HepG2 (cell line): ENCODE measurements at regions not wholly inside any gene's neighbourhood (a gene's known extent, or its start where the extent isn't known, plus 50 kb on each side); places are given as distances from the start of the nearest gene placed in this dataset.

Source experiments
- ATAC-seq: fragments of 200-7000 bp; cut with Tn5 transposase; 3 replicates; pipeline ENCODE4 v1.9.1; 2020; ENCODE audit warnings: mild to moderate bottlenecking, moderate library complexity
- BruUV-seq: library from RNA; stranded (reverse); fragments of 400-500 nt; replicated peaks from 2 replicates; lab custom pipeline; 2021; lab: Mats Ljungman, UMichigan
- CTCF ChIA-PET: fragments of 300-600 bp; formaldehyde crosslinking; extraction: SDS; loops from one replicate; lab custom pipeline; 2021; ENCODE audit warnings: low total read pairs, inconsistent platforms, low intra/inter-chr PET ratio; lab: Yijun Ruan, JAX
- POLR2A ChIA-PET: fragments of 350-600 bp; sonication (Branson Sonifier 250); formaldehyde crosslinking; loops from one replicate; lab custom pipeline; 2020; ENCODE audit warnings: antibody characterized with exemption, inconsistent platforms; lab: Yijun Ruan, JAX
- DNase-seq: peaks from one replicate; pipeline ENCODE4 v3.0.0-alpha.2; 2015; ENCODE audit warnings: low spot score
- FAIRE-seq: peaks from 3 replicates; lab custom pipeline; 2011; peaks lifted over from hg19 to GRCh38; lab: Jason Lieb, UNC
- H2AFZ ChIP-seq: one replicate; pipeline ENCODE4 v1.6.1; 2011; ENCODE audit warnings: low read length, inconsistent platforms
- H3K27ac ChIP-seq: fragments of 300-600 bp; 3 replicates; pipeline ENCODE4 v1.8.0; 2011; ENCODE audit warnings: mixed run types, mild to moderate bottlenecking, mixed read lengths, low read length, inconsistent platforms; ENCODE audit not compliant: insufficient read depth; ENCODE audit errors: extremely low read length
- H3K27me3 ChIP-seq, 2 experiments: fragments of 200-600 bp in 1 of 2; 2 replicates in 1 of 2; 3 replicates in 1 of 2; pipeline versions ENCODE4 v1.6.0 to v1.8.0; 2011; ENCODE audit warnings: low read length in 2 of 2, mild to moderate bottlenecking in 2 of 2, moderate library complexity in 2 of 2, inconsistent platforms in 1 of 2; ENCODE audit not compliant: insufficient read depth in 2 of 2, control insufficient read depth in 1 of 2
- H3K36me3 ChIP-seq, 2 experiments: fragments of 200-600 bp in 1 of 2; replicated peaks in 1 of 2; 2 replicates in 1 of 2; 3 replicates in 1 of 2; pipeline versions ENCODE4 v1.5.1 to v1.8.0; 2011; ENCODE audit warnings: low read length in 2 of 2, inconsistent platforms in 1 of 2; ENCODE audit not compliant: insufficient read depth in 2 of 2, control insufficient read depth in 1 of 2
- H3K4me1 ChIP-seq: 2 replicates; pipeline ENCODE4 v1.5.1; 2012; ENCODE audit warnings: low read length, inconsistent platforms; ENCODE audit not compliant: insufficient read depth
- H3K4me2 ChIP-seq: 2 replicates; pipeline ENCODE4 v1.6.0; 2011; ENCODE audit warnings: low read depth, low read length, inconsistent platforms
- H3K4me3 ChIP-seq, 3 experiments: fragments of 200-600 bp in 1 of 3; sonication (generic), shearing (Covaris generic) in 1 of 3; replicated peaks in 1 of 3; 2 replicates each; pipeline ENCODE4 v1.5.1; 2011 to 2016; ENCODE audit warnings: low read length in 3 of 3, inconsistent platforms in 2 of 3, low read depth in 2 of 3, mild to moderate bottlenecking in 2 of 3, control low read depth in 1 of 3, mixed read lengths in 1 of 3; ENCODE audit not compliant: insufficient read depth in 1 of 3
- H3K79me2 ChIP-seq: one replicate; pipeline ENCODE4 v1.6.1; 2011; ENCODE audit warnings: low read length, inconsistent platforms; ENCODE audit not compliant: insufficient read depth
- H3K9ac ChIP-seq: 2 replicates; pipeline ENCODE4 v1.6.0; 2011; ENCODE audit warnings: mild to moderate bottlenecking, low read depth, low read length, inconsistent platforms; ENCODE audit not compliant: insufficient read depth
- H3K9me3 ChIP-seq: 2 replicates; pipeline ENCODE4 v1.5.1; 2012; ENCODE audit warnings: mild to moderate bottlenecking, low read length
- H4K20me1 ChIP-seq: 2 replicates; pipeline ENCODE4 v1.6.0; 2011; ENCODE audit warnings: inconsistent platforms, mild to moderate bottlenecking, low read length, moderate library complexity; ENCODE audit not compliant: insufficient read depth
- KLF16 ChIP-seq, 2 experiments: sonication (generic) in 1 of 2; formaldehyde crosslinking in 1 of 2; IDR thresholded peaks; 2 replicates each; pipeline versions ENCODE4 v1.6.1 to v1.8.0; 2016 to 2023; ENCODE audit warnings: missing genetic modification reagents in 2 of 2, missing compliant biosample characterization in 1 of 2
- MTF2 ChIP-seq: sonication (generic); formaldehyde crosslinking; IDR thresholded peaks from 2 replicates; pipeline ENCODE4 v1.5.0; 2020; ENCODE audit warnings: missing genetic modification reagents, borderline replicate concordance
- POGZ ChIP-seq: sonication (generic); formaldehyde crosslinking; IDR thresholded peaks from 2 replicates; pipeline ENCODE4 v1.4.0; 2020; ENCODE audit warnings: mild to moderate bottlenecking, missing genetic modification reagents
- RARG ChIP-seq: sonication (generic); formaldehyde crosslinking; IDR thresholded peaks from 2 replicates; pipeline ENCODE4 v1.4.0; 2020; ENCODE audit warnings: low read depth, mild to moderate bottlenecking, missing genetic modification reagents
- SATB2 ChIP-seq: sonication (generic); formaldehyde crosslinking; IDR thresholded peaks from 2 replicates; pipeline ENCODE4 v1.5.0; 2020; ENCODE audit warnings: missing genetic modification reagents
- SNRNP70 ChIP-seq: fragments of 200-400 bp; formaldehyde crosslinking; IDR thresholded peaks from 2 replicates; pipeline ENCODE4 v1.6.1; 2017; ENCODE audit warnings: mild to moderate bottlenecking, low read depth, low read length, moderate library complexity
- ZBTB1 ChIP-seq: sonication (generic); formaldehyde crosslinking; IDR thresholded peaks from 2 replicates; pipeline ENCODE4 v1.4.0; 2020; ENCODE audit warnings: missing genetic modification reagents, borderline replicate concordance
- ZFP90 ChIP-seq: sonication (generic); formaldehyde crosslinking; IDR thresholded peaks from 2 replicates; pipeline ENCODE4 v1.8.0; 2022; ENCODE audit warnings: missing genetic modification reagents, mild to moderate bottlenecking, inconsistent platforms, borderline replicate concordance
- ZMYM2 ChIP-seq: sonication (generic); formaldehyde crosslinking; IDR thresholded peaks from 2 replicates; pipeline ENCODE4 v1.8.0; 2022; ENCODE audit warnings: mild to moderate bottlenecking, missing genetic modification reagents
- ZNF143 ChIP-seq: sonication (generic); formaldehyde crosslinking; IDR thresholded peaks from 2 replicates; pipeline ENCODE4 v1.4.0; 2020; ENCODE audit warnings: missing genetic modification reagents
- ZNF558 ChIP-seq: sonication (generic); formaldehyde crosslinking; IDR thresholded peaks from 2 replicates; pipeline ENCODE4 v1.9.0; 2022; ENCODE audit warnings: mild to moderate bottlenecking, missing genetic modification reagents, borderline replicate concordance
- ZNF598 ChIP-seq: sonication (generic); formaldehyde crosslinking; IDR thresholded peaks from 2 replicates; pipeline ENCODE4 v1.5.1; 2020; ENCODE audit warnings: mild to moderate bottlenecking, missing genetic modification reagents, borderline replicate concordance
- ZNF605 ChIP-seq: sonication (generic); formaldehyde crosslinking; IDR thresholded peaks from 2 replicates; pipeline ENCODE4 v1.8.0; 2022; ENCODE audit warnings: mild to moderate bottlenecking, missing genetic modification reagents
- ZSCAN25 ChIP-seq: sonication (generic); formaldehyde crosslinking; IDR thresholded peaks from 2 replicates; pipeline ENCODE4 v1.8.0; 2022; ENCODE audit warnings: mild to moderate bottlenecking, missing genetic modification reagents
- WGBS: methylation state at CpG from one replicate; pipeline ENCODE4 v1.1.6; 2017; ENCODE audit warnings: low lambda C conversion rate; 5-methylcytosine and 5-hydroxymethylcytosine counted together
- in situ Hi-C: cut with HindIII; loops from 2 replicates; pipeline ENCODE4 v1.10.0; 2017; ENCODE audit warnings: low pct_unique_long_range_greater_than_20kb; ENCODE audit not compliant: extremely low pct_ligation_motif_present
- intact Hi-C: fragments of 100-400 bp; cut with micrococcal nuclease; formaldehyde crosslinking; loops from one replicate; pipeline ENCODE4 v1.10.0; 2022; ENCODE audit not compliant: unreplicated experiment
- TF ChIP-seq, protein P1 (sequence below): sonication (generic); formaldehyde crosslinking; IDR thresholded peaks from 2 replicates; pipeline ENCODE4 v1.8.1; 2022; ENCODE audit warnings: low read depth, mild to moderate bottlenecking, missing genetic modification reagents
- TF ChIP-seq, protein P2 (sequence below): IDR thresholded peaks from 2 replicates; pipeline ENCODE4 v1.6.1; 2016; ENCODE audit warnings: missing biosample characterization, missing genetic modification reagents, low read depth
- TF ChIP-seq, protein P3 (sequence below): sonication (generic); formaldehyde crosslinking; IDR thresholded peaks from 2 replicates; pipeline ENCODE4 v1.5.1; 2020; ENCODE audit warnings: mild to moderate bottlenecking, missing genetic modification reagents, borderline replicate concordance
- TF ChIP-seq, protein P4 (sequence below): sonication (generic); formaldehyde crosslinking; IDR thresholded peaks from 2 replicates; pipeline ENCODE4 v1.4.0; 2020; ENCODE audit warnings: missing genetic modification reagents
- TF ChIP-seq, protein P5 (sequence below): sonication (generic); formaldehyde crosslinking; IDR thresholded peaks from 2 replicates; pipeline ENCODE4 v1.4.0; 2020; ENCODE audit warnings: missing genetic modification reagents

DNA sequence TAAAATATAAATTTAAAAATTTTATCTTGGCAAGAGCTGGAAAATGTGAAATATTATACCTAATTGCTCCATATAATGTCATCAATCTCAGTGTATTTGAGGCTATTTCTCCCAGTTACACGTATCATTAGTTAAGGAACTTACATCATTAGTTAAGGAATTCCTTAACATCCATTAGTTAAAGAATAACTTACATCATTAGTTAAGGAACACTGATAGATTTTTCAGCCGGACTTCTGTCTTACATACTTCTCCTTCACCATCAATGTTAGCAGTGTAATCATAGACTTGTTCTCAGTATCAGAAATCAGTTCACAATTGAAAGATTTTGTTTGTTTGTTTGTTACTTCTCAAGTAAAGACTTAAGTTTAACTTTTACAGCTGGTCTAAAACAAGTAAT, 524.4 kb upstream of the CHD1 start:
- no peak overlapping the region for H3K4me3 ChIP-seq
- no peaks in the 10 kb centered on the region for H3K27me3 ChIP-seq
- FAIRE-seq, result no peak
- POLR2A ChIA-PET, result no interaction called here
- H3K79me2 ChIP-seq, result no peaks in the 10 kb centered on the region
- H3K9ac ChIP-seq, result no peak overlapping the region
- H3K4me1 ChIP-seq, result no peaks in the 10 kb centered on the region
- TF ChIP-seq MTF2 (no peak), ZNF605 (CRISPR knock-in tag) (no peak), ZBTB1 (no peak), ZNF558 (CRISPR knock-in tag) (no peak), SNRNP70 (no peak), ZNF143 (no peak), ZNF598 (CRISPR knock-in tag) (no peak), POGZ (CRISPR knock-in tag) (no peak), ZMYM2 (no peak), RARG (CRISPR knock-in tag) (no peak), ZSCAN25 (CRISPR knock-in tag) (no peak), SATB2 (no peak), KLF16 (CRISPR knock-in tag; IDR thresholded peaks at IDR 0.05) (no peak), ZFP90 (CRISPR knock-in tag) (no peak)
- TF ChIP-seq, protein P1, sequence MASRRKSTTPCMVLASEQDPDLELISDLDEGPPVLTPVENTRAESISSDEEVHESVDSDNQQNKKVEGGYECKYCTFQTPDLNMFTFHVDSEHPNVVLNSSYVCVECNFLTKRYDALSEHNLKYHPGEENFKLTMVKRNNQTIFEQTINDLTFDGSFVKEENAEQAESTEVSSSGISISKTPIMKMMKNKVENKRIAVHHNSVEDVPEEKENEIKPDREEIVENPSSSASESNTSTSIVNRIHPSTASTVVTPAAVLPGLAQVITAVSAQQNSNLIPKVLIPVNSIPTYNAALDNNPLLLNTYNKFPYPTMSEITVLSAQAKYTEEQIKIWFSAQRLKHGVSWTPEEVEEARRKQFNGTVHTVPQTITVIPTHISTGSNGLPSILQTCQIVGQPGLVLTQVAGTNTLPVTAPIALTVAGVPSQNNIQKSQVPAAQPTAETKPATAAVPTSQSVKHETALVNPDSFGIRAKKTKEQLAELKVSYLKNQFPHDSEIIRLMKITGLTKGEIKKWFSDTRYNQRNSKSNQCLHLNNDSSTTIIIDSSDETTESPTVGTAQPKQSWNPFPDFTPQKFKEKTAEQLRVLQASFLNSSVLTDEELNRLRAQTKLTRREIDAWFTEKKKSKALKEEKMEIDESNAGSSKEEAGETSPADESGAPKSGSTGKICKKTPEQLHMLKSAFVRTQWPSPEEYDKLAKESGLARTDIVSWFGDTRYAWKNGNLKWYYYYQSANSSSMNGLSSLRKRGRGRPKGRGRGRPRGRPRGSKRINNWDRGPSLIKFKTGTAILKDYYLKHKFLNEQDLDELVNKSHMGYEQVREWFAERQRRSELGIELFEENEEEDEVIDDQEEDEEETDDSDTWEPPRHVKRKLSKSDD (CRISPR knock-in tag), result no peak
- TF ChIP-seq, protein P2, sequence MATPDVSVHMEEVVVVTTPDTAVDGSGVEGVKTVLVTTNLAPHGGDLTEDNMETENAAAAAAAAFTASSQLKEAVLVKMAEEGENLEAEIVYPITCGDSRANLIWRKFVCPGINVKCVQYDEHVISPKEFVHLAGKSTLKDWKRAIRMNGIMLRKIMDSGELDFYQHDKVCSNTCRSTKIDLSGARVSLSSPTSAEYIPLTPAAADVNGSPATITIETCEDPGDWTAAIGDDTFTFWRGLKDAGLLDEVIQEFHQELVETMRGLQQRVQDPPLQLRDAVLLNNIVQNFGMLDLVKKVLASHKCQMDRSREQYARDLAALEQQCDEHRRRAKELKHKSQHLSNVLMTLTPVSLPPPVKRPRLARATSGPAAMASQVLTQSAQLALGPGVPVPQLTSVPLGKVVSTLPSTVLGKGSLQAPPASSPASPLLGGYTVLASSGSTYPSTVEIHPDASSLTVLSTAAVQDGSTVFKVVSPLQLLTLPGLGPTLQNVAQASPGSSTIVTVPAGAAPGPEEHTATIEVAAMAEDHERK (CRISPR knock-in tag), result no peak
- TF ChIP-seq, protein P3, sequence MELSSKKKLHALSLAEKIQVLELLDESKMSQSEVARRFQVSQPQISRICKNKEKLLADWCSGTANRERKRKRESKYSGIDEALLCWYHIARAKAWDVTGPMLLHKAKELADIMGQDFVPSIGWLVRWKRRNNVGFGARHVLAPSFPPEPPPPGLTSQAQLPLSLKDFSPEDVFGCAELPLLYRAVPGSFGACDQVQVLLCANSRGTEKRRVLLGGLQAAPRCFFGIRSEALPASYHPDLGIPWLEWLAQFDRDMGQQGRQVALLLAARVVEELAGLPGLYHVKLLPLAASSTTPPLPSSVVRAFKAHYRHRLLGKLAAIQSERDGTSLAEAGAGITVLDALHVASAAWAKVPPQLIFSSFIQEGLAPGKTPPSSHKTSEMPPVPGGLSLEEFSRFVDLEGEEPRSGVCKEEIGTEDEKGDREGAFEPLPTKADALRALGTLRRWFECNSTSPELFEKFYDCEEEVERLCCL, result no peak
- TF ChIP-seq, protein P4, sequence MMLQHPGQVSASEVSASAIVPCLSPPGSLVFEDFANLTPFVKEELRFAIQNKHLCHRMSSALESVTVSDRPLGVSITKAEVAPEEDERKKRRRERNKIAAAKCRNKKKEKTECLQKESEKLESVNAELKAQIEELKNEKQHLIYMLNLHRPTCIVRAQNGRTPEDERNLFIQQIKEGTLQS (CRISPR knock-in tag), result no peak
- TF ChIP-seq, protein P5, sequence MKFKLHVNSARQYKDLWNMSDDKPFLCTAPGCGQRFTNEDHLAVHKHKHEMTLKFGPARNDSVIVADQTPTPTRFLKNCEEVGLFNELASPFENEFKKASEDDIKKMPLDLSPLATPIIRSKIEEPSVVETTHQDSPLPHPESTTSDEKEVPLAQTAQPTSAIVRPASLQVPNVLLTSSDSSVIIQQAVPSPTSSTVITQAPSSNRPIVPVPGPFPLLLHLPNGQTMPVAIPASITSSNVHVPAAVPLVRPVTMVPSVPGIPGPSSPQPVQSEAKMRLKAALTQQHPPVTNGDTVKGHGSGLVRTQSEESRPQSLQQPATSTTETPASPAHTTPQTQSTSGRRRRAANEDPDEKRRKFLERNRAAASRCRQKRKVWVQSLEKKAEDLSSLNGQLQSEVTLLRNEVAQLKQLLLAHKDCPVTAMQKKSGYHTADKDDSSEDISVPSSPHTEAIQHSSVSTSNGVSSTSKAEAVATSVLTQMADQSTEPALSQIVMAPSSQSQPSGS (CRISPR knock-in tag), result no peak
- DNase-seq, result no peak
- intact Hi-C loops (no loop called here), in situ Hi-C loops (no loop called here)
- 2% methylated on average over 2 of the region's 2 CpGs for WGBS
- no peak for ATAC-seq
- no peaks in the 10 kb centered on the region for H3K36me3 ChIP-seq
- no peaks in the 10 kb centered on the region for H4K20me1 ChIP-seq
- no peak overlapping the region for H3K4me2 ChIP-seq
- CTCF ChIA-PET, result no interaction called here
- no peak overlapping the region for H3K27ac ChIP-seq
- no peak overlapping the region for H2AFZ ChIP-seq
- no peaks in the 10 kb centered on the region for H3K9me3 ChIP-seq
- no TSS peak for BruUV-seq
